ENCODE measurements at regions not wholly inside any gene's neighbourhood (a gene's known extent, or its start where the extent isn't known, plus 50 kb on each side); places are given as distances from the start of the nearest gene placed in this dataset.

DNA sequence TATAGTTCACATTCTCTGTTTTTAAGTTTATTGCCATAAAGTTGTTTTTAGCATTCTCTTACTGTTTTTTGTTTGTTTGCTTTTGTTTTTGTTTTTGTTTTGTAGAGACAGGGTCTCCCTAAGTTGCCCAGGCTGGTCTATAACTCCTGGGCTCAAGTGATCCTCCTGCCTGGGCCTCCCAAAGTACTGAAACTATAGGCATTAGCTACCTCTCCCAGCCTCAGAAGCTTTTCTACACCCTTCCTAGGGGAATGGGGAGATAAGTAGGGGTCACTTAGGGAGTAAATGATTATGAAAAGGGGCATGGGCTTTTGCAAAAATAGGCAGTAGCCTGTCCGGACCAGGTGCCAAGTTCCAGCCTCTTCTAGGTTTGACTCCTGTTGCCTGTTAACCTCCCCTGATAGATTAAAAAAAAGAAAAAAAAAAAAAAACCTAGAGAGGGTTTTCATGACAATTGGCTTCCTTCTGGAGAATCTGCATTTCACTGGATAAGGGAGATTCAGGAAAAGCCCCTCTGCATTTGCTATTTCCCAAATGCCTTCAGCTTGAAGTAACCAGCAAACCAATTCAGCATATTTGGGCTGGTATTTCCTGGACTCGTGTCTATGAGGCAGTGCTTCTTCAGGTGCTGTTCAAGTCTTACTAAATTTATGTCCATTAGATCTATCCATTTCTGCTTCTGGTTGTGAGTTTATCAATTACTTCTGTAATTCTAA is 216.8 kb downstream of the TM9SF2 start:
- H3K4me3 ChIP-seq (ENCODE audit: low read length) = no peak overlapping the region
- no peak for DNase-seq (ENCODE audit: low read depth)
- TF ChIP-seq, protein P1, sequence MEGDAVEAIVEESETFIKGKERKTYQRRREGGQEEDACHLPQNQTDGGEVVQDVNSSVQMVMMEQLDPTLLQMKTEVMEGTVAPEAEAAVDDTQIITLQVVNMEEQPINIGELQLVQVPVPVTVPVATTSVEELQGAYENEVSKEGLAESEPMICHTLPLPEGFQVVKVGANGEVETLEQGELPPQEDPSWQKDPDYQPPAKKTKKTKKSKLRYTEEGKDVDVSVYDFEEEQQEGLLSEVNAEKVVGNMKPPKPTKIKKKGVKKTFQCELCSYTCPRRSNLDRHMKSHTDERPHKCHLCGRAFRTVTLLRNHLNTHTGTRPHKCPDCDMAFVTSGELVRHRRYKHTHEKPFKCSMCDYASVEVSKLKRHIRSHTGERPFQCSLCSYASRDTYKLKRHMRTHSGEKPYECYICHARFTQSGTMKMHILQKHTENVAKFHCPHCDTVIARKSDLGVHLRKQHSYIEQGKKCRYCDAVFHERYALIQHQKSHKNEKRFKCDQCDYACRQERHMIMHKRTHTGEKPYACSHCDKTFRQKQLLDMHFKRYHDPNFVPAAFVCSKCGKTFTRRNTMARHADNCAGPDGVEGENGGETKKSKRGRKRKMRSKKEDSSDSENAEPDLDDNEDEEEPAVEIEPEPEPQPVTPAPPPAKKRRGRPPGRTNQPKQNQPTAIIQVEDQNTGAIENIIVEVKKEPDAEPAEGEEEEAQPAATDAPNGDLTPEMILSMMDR (conservative IDR thresholded peaks at IDR 0.05; ENCODE audit: low read depth, low read length) = no peak

GRCh38 chr13:99709134-99709533 is 207.9 kb downstream of the TM9SF2 start:
- no peak overlapping the region for H3K4me3 ChIP-seq (ENCODE audit: low read length)
- TF ChIP-seq, protein P1 (conservative IDR thresholded peaks at IDR 0.05; ENCODE audit: low read depth, low read length) = no peak
- DNase-seq (ENCODE audit: low read depth) = no peak

DNA sequence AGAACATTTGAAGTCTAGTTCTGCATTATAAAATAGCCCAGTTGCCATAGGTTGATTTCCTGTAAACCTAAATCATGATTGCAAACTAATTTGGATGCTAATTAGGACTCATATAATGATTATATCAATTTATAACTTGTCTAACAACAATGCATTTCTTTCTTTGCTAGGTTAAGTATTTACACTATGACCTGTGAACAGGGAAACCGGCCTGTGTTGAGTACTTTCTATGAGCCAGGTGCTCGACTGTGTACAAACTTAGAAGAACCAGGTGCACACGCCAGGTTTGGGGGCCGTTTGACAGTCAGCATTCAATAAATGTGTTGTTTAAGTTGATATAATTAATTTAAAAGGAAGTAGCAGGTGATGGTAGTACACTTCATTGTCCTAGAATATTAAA is 203.1 kb downstream of the TM9SF2 start:
- H3K4me3 ChIP-seq (ENCODE audit: low read length) = no peak overlapping the region
- TF ChIP-seq, protein P1 (conservative IDR thresholded peaks at IDR 0.05; ENCODE audit: low read depth, low read length) = no peak
- no peak for DNase-seq (ENCODE audit: low read depth)

DNA sequence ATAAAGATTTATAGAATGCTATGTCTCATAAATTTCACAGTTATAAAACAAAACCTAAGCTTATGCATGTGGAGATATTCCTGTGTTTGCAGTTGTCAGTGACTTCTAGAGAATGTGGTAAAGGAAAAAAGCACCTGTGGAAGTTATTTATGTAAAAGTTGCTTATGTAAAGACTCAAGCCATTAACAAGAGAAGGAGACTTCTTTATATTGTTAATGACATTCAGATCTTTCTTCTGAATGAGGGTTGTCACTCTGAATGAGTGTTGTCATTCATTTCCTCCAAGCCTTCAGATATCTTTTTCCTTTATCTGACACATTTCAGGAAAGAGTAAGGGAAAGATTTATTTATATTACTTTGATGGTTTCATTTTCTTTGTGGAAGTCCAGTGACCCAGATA is 202.6 kb downstream of the TM9SF2 start:
- TF ChIP-seq, protein P1 (conservative IDR thresholded peaks at IDR 0.05; ENCODE audit: low read depth, low read length) = no peak
- no peak for DNase-seq (ENCODE audit: low read depth)
- no peak overlapping the region for H3K4me3 ChIP-seq (ENCODE audit: low read length)

DNA sequence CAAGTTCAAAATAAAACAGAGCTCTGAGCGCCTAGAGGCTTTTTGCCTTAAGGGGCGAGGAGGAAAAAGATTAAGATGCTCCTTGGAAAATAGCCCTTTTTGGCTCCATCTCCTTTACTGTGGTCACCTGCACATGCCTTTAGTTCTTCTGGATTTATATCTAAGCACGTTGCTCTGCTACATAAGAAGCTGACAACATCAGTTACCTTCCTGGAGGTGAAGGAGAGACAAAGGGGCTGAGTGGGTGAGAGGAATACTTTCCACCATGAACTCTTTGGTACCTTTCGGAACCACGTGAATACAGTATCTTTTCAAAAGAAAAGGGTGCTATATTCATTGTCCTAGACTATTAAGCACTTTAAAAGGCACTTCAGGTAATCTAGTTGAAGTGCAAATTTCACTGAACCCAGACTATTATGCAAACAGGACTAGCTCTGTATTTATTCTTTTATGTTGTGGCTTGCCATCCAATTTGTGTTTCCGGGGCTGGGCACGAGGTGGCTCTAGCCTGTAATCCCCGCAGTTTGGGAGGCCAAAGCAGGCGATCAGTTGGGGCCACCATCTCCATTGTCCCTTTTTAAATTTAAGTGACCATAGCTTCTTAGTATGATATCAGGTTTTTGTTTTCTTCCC is 201.5 kb downstream of the TM9SF2 start:
- DNase-seq (ENCODE audit: low read depth) = no peak
- TF ChIP-seq, protein P1 (conservative IDR thresholded peaks at IDR 0.05; ENCODE audit: low read depth, low read length) = no peak
- no peak overlapping the region for H3K4me3 ChIP-seq (ENCODE audit: low read length)

GRCh38 chr13:99700468-99700867 is 199.2 kb downstream of the TM9SF2 start:
- DNase-seq (ENCODE audit: low read depth) = no peak
- no peak overlapping the region for H3K4me3 ChIP-seq (ENCODE audit: low read length)
- TF ChIP-seq, protein P1 (conservative IDR thresholded peaks at IDR 0.05; ENCODE audit: low read depth, low read length) = no peak

- no peak for DNase-seq (ENCODE audit: low read depth)
- no peak overlapping the region for H3K4me3 ChIP-seq (ENCODE audit: low read length)
- TF ChIP-seq, protein P1 (conservative IDR thresholded peaks at IDR 0.05; ENCODE audit: low read depth, low read length) = no peak
Observed at GRCh38 chr13:99698816-99699099, 197.5 kb downstream of the TM9SF2 start.
